Activated CD8-positive, alpha-beta T cell treated with anti-CD3 and anti-CD28 coated beads for 36 hours (primary cell): ENCODE measurements at regions not wholly inside any gene's neighbourhood (a gene's known extent, or its start where the extent isn't known, plus 50 kb on each side); places are given as distances from the start of the nearest gene placed in this dataset.

Experiments
- ATAC-seq: fragments of 200-7000 bp; cut with Tn5 transposase; one replicate; pipeline ENCODE4 v1.10.0; 2021; ENCODE audit warnings: mild to moderate bottlenecking, moderate library complexity
- CTCF ChIA-PET: fragments of 350-600 bp; sonication (Branson Sonifier 250); formaldehyde crosslinking; loops from one replicate; lab custom pipeline; 2021; ENCODE audit warnings: antibody characterized with exemption; lab: Charles Lee
- POLR2A ChIA-PET: fragments of 350-600 bp; sonication (Branson Sonifier 250); formaldehyde crosslinking; loops from one replicate; lab custom pipeline; 2021; ENCODE audit warnings: antibody characterized with exemption; lab: Charles Lee
- DNase-seq: peaks from one replicate; pipeline ENCODE4 v3.0.0-alpha.2; 2020
- H3K27ac Mint-ChIP-seq: one replicate; pipeline ENCODE4 v1.8.0; 2021; ENCODE audit warnings: mild to moderate bottlenecking, mixed read lengths
- H3K27me3 Mint-ChIP-seq: one replicate; pipeline ENCODE4 v1.8.0; 2021; ENCODE audit warnings: mixed read lengths
- H3K36me3 Mint-ChIP-seq: one replicate; pipeline ENCODE4 v1.8.0; 2021; ENCODE audit warnings: low read depth, mixed read lengths
- H3K4me1 Mint-ChIP-seq: one replicate; pipeline ENCODE4 v1.8.0; 2021; ENCODE audit warnings: low read depth, mixed read lengths
- H3K4me3 Mint-ChIP-seq: one replicate; pipeline ENCODE4 v1.8.0; 2021; ENCODE audit warnings: mild to moderate bottlenecking, moderate library complexity, mixed read lengths
- H3K9me3 Mint-ChIP-seq: one replicate; pipeline ENCODE4 v1.8.0; 2021; ENCODE audit warnings: mixed read lengths
- CTCF ChIP-seq: fragments of 200-600 bp; IDR thresholded peaks from one replicate; pipeline ENCODE4 v1.8.0; 2022; ENCODE audit warnings: antibody characterized with exemption, mild to moderate bottlenecking
- intact Hi-C: fragments of 100-400 bp; cut with micrococcal nuclease; formaldehyde crosslinking; loops from one replicate; pipeline ENCODE4 v1.10.0; 2022

- POLR2A ChIA-PET, result no interaction called here
- Mint-ChIP-seq H3K4me1 (no peaks in the 10 kb centered on the region), H3K4me3 (no peak overlapping the region), H3K27ac (no peak overlapping the region), H3K9me3 (peaks cover 15% of the 10 kb centered on the region), H3K27me3 (no peaks in the 10 kb centered on the region), H3K36me3 (no peaks in the 10 kb centered on the region)
- CTCF ChIA-PET, result no interaction called here
- ATAC-seq, result no peak
- intact Hi-C loops, result no loop called here
- no peak for DNase-seq
- no peak for TF ChIP-seq CTCF
These were observed 275.4 kb upstream of the SFRP2 start for GRCh38 chr4:154064244-154064643.

- Mint-ChIP-seq H3K36me3 (no peaks in the 10 kb centered on the region), H3K27ac (no peak overlapping the region), H3K9me3 (peaks cover 17% of the 10 kb centered on the region), H3K27me3 (peaks cover 12% of the 10 kb centered on the region), H3K4me3 (no peak overlapping the region), H3K4me1 (no peaks in the 10 kb centered on the region)
- intact Hi-C loops, result no loop called here
- no peak for ATAC-seq
- no peak for TF ChIP-seq CTCF
- CTCF ChIA-PET, result interaction anchor here (1.3 kb wide), 1 partner anchor 264 kb away, joined by 4 read pairs; no protein-coding TSS in a partner anchor
- POLR2A ChIA-PET, result interaction anchor here (1.1 kb wide), 1 partner anchor 12 kb away, joined by 3 read pairs; no protein-coding TSS in a partner anchor
- DNase-seq, result peak; percentile 16
These were observed 260.7 kb upstream of the SFRP2 start for GRCh38 chr4:154049457-154050181.

- ATAC-seq, result no peak
- peaks cover 12% of the 10 kb centered on the region for H3K27me3 Mint-ChIP-seq
- TF ChIP-seq CTCF, result no peak
- intact Hi-C loops, result no loop called here
- ChIA-PET POLR2A (no interaction called here), CTCF (interaction anchor here (1.4 kb wide), 1 partner anchor 14 kb away, joined by 3 read pairs; no protein-coding TSS in a partner anchor)
- H3K27ac Mint-ChIP-seq, result no peak overlapping the region
- H3K36me3 Mint-ChIP-seq, result no peaks in the 10 kb centered on the region
- peaks cover 6% of the 10 kb centered on the region for H3K9me3 Mint-ChIP-seq
- H3K4me1 Mint-ChIP-seq, result no peaks in the 10 kb centered on the region
- H3K4me3 Mint-ChIP-seq, result no peak overlapping the region
- DNase-seq, result no peak
These were observed 258.9 kb upstream of the SFRP2 start for GRCh38 chr4:154047733-154048132.

- ATAC-seq (no peak), DNase-seq (no peak)
- no peaks in the 10 kb centered on the region for H3K36me3 Mint-ChIP-seq
- no peak overlapping the region for H3K27ac Mint-ChIP-seq
- no peaks in the 10 kb centered on the region for H3K9me3 Mint-ChIP-seq
- CTCF ChIA-PET, result no interaction called here
- no peaks in the 10 kb centered on the region for H3K4me1 Mint-ChIP-seq
- H3K4me3 Mint-ChIP-seq, result no peak overlapping the region
- POLR2A ChIA-PET, result no interaction called here
- intact Hi-C loops, result no loop called here
- peaks cover 11% of the 10 kb centered on the region for H3K27me3 Mint-ChIP-seq
- no peak for TF ChIP-seq CTCF
These were observed 256.0 kb upstream of the SFRP2 start for GRCh38 chr4:154044742-154045485.

- intact Hi-C loops, result no loop called here
- ATAC-seq, result no peak
- no peak overlapping the region for H3K27ac Mint-ChIP-seq
- CTCF ChIA-PET, result no interaction called here
- no peaks in the 10 kb centered on the region for H3K4me1 Mint-ChIP-seq
- POLR2A ChIA-PET, result no interaction called here
- DNase-seq, result no peak
- no peak for TF ChIP-seq CTCF
- peaks cover 11% of the 10 kb centered on the region for H3K27me3 Mint-ChIP-seq
- H3K36me3 Mint-ChIP-seq, result no peaks in the 10 kb centered on the region
- no peak overlapping the region for H3K4me3 Mint-ChIP-seq
- no peaks in the 10 kb centered on the region for H3K9me3 Mint-ChIP-seq
These were observed 255.2 kb upstream of the SFRP2 start for GRCh38 chr4:154044108-154044531.
